ENCODE measurements at regions not wholly inside any gene's neighbourhood (a gene's known extent, or its start where the extent isn't known, plus 50 kb on each side); places are given as distances from the start of the nearest gene placed in this dataset.

GRCh38 chr18:34540897-34541296, 169.2 kb upstream of the DTNA start:
- TF ChIP-seq EZH2phosphoT487 (IDR thresholded peaks at IDR 0.05; ENCODE audit: borderline replicate concordance, low read depth, low read length) (no peak), CTCF (conservative IDR thresholded peaks at IDR 0.05; ENCODE audit: low read length) (no peak)
- DNase-seq (ENCODE audit: low spot score) = no peak
- H3K4me2 ChIP-seq (ENCODE audit: low read length) = no peak overlapping the region
- no peaks in the 10 kb centered on the region for H3K36me3 ChIP-seq (ENCODE audit: insufficient read depth, low read length)
- H3K9me2 ChIP-seq (ENCODE audit: insufficient read depth, low read length) = no peaks in the 10 kb centered on the region
- BruUV-seq (replicated peaks) = no TSS peak
- H3K9me3 ChIP-seq (ENCODE audit: low read length) = no peaks in the 10 kb centered on the region
- no peaks in the 10 kb centered on the region for H3K79me2 ChIP-seq (ENCODE audit: insufficient read depth, low read depth, low read length)
- H3K4me3 ChIP-seq (ENCODE audit: low read depth, low read length, poor library complexity, severe bottlenecking) = no peak overlapping the region
- H2AFZ ChIP-seq (ENCODE audit: low read length) = no peak overlapping the region
- intact Hi-C loops (cut with micrococcal nuclease; ENCODE audit: unreplicated experiment) = no loop called here
- H4K20me1 ChIP-seq (ENCODE audit: insufficient read depth, low read length) = no peaks in the 10 kb centered on the region
- ChIA-PET CTCF (ENCODE audit: unreplicated experiment) (no interaction called here), POLR2A (no interaction called here)
- H3K27ac ChIP-seq (ENCODE audit: low read depth, low read length, poor library complexity, severe bottlenecking) = no peak overlapping the region
- no peaks in the 10 kb centered on the region for H3K4me1 ChIP-seq (ENCODE audit: insufficient read depth, low read length, poor library complexity, severe bottlenecking)

- H4K20me1 ChIP-seq (ENCODE audit: insufficient read depth, low read length) = no peaks in the 10 kb centered on the region
- no peak overlapping the region for H2AFZ ChIP-seq (ENCODE audit: low read length)
- no peaks in the 10 kb centered on the region for H3K9me2 ChIP-seq (ENCODE audit: insufficient read depth, low read length)
- intact Hi-C loops (cut with micrococcal nuclease; ENCODE audit: unreplicated experiment) = no loop called here
- no peak overlapping the region for H3K27ac ChIP-seq (ENCODE audit: low read depth, low read length, poor library complexity, severe bottlenecking)
- H3K36me3 ChIP-seq (ENCODE audit: insufficient read depth, low read length) = no peaks in the 10 kb centered on the region
- CTCF ChIA-PET (ENCODE audit: unreplicated experiment) = no interaction called here
- no peaks in the 10 kb centered on the region for H3K4me1 ChIP-seq (ENCODE audit: insufficient read depth, low read length, poor library complexity, severe bottlenecking)
- H3K4me2 ChIP-seq (ENCODE audit: low read length) = no peak overlapping the region
- no peaks in the 10 kb centered on the region for H3K79me2 ChIP-seq (ENCODE audit: insufficient read depth, low read depth, low read length)
- DNase-seq (ENCODE audit: low spot score) = no peak
- TF ChIP-seq CTCF (conservative IDR thresholded peaks at IDR 0.05; ENCODE audit: low read length) = no peak
- no peak for TF ChIP-seq EZH2phosphoT487 (IDR thresholded peaks at IDR 0.05; ENCODE audit: borderline replicate concordance, low read depth, low read length)
- no TSS peak for BruUV-seq (replicated peaks)
- no peak overlapping the region for H3K4me3 ChIP-seq (ENCODE audit: low read depth, low read length, poor library complexity, severe bottlenecking)
- POLR2A ChIA-PET = no interaction called here
- H3K9me3 ChIP-seq (ENCODE audit: low read length) = no peaks in the 10 kb centered on the region
These were observed 167.5 kb upstream of the DTNA start for GRCh38 chr18:34542625-34543024.

- CTCF ChIA-PET (ENCODE audit: unreplicated experiment) = no interaction called here
- TF ChIP-seq CTCF (conservative IDR thresholded peaks at IDR 0.05; ENCODE audit: low read length) (no peak), EZH2phosphoT487 (IDR thresholded peaks at IDR 0.05; ENCODE audit: borderline replicate concordance, low read depth, low read length) (no peak)
- DNase-seq (ENCODE audit: low spot score) = no peak
- no peaks in the 10 kb centered on the region for H3K9me2 ChIP-seq (ENCODE audit: insufficient read depth, low read length)
- H4K20me1 ChIP-seq (ENCODE audit: insufficient read depth, low read length) = no peaks in the 10 kb centered on the region
- no peaks in the 10 kb centered on the region for H3K4me1 ChIP-seq (ENCODE audit: insufficient read depth, low read length, poor library complexity, severe bottlenecking)
- no peak overlapping the region for H3K4me2 ChIP-seq (ENCODE audit: low read length)
- no peaks in the 10 kb centered on the region for H3K36me3 ChIP-seq (ENCODE audit: insufficient read depth, low read length)
- no peaks in the 10 kb centered on the region for H3K9me3 ChIP-seq (ENCODE audit: low read length)
- no TSS peak for BruUV-seq (replicated peaks)
- H3K4me3 ChIP-seq (ENCODE audit: low read depth, low read length, poor library complexity, severe bottlenecking) = no peak overlapping the region
- intact Hi-C loops (cut with micrococcal nuclease; ENCODE audit: unreplicated experiment) = no loop called here
- POLR2A ChIA-PET = no interaction called here
- no peak overlapping the region for H2AFZ ChIP-seq (ENCODE audit: low read length)
- H3K27ac ChIP-seq (ENCODE audit: low read depth, low read length, poor library complexity, severe bottlenecking) = no peak overlapping the region
- no peaks in the 10 kb centered on the region for H3K79me2 ChIP-seq (ENCODE audit: insufficient read depth, low read depth, low read length)
These were observed 166.7 kb upstream of the DTNA start for GRCh38 chr18:34543356-34543755.
